MM.1S (cell line): ENCODE measurements at regions not wholly inside any gene's neighbourhood (a gene's known extent, or its start where the extent isn't known, plus 50 kb on each side); places are given as distances from the start of the nearest gene placed in this dataset.

ENCODE experiments used
- EZH2 ChIP-seq: fragments of 300-600 bp; sonication (generic); optimal IDR thresholded peaks from 2 replicates; pipeline ENCODE3; 2017; ENCODE audit warnings: low read depth, mild to moderate bottlenecking, antibody characterized with exemption, low read length, mixed read lengths
- EZH2phosphoT487 ChIP-seq: fragments of 300-600 bp; sonication (generic); IDR thresholded peaks from 2 replicates; pipeline ENCODE4 v1.6.1; 2018; ENCODE audit warnings: antibody characterized with exemption, low read length
- TF ChIP-seq, protein P1 (sequence below): fragments of 300-600 bp; sonication (generic); IDR thresholded peaks from 2 replicates; pipeline ENCODE4 v1.5.1; 2016; ENCODE audit warnings: antibody characterized with exemption, low read length, mixed read lengths

DNA sequence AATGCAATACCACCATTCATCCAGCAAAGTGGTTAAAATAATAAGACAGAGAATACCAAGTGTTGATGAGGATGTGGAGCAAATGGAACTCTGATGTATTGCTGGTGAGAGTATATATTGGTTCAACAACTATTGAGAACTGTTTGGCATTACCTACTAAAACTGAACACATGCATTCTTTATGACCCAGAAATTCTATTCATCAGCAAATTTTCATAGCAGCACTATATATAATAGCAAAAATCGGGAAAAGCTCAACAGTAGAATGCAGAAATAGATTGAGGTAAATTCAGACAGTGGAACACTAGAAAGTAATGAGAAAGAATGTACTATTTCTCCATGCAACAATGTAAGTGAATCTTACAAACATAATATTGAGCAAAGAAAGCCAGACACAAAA, 62.2 kb upstream of the FOXP4 start:
- TF ChIP-seq, protein P1, sequence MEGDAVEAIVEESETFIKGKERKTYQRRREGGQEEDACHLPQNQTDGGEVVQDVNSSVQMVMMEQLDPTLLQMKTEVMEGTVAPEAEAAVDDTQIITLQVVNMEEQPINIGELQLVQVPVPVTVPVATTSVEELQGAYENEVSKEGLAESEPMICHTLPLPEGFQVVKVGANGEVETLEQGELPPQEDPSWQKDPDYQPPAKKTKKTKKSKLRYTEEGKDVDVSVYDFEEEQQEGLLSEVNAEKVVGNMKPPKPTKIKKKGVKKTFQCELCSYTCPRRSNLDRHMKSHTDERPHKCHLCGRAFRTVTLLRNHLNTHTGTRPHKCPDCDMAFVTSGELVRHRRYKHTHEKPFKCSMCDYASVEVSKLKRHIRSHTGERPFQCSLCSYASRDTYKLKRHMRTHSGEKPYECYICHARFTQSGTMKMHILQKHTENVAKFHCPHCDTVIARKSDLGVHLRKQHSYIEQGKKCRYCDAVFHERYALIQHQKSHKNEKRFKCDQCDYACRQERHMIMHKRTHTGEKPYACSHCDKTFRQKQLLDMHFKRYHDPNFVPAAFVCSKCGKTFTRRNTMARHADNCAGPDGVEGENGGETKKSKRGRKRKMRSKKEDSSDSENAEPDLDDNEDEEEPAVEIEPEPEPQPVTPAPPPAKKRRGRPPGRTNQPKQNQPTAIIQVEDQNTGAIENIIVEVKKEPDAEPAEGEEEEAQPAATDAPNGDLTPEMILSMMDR = no peak
- TF ChIP-seq EZH2 (no peak), EZH2phosphoT487 (no peak)
